ENCODE measurements at regions not wholly inside any gene's neighbourhood (a gene's known extent, or its start where the extent isn't known, plus 50 kb on each side); places are given as distances from the start of the nearest gene placed in this dataset.

DNA sequence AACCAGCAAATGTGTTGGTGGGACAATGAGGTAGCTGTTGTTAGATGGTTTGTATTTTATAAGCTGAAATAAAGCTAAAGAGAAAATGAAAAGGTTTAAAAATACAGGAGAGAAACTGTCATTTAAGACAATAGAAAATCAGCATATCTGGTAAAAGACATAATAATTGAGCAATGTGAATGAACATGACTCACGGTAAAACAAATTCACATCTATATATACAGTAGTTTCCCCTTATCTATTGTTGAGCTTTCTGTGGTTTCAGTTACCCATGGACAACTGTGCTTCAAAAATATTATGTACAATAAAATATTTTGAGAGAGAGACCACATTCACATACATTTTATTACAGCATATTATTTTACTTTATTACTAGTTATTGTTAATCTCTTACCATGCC, 1649.8 kb downstream of the EFNA5 start:
- CTCF ChIA-PET = no interaction called here
- RAD21 ChIA-PET (ENCODE audit: low non-redundant PET in 1 of 2, low total read pairs in 2 of 2, uncharacterized antibody in 2 of 2, unreplicated experiment in 2 of 2) = no interaction called here
- Histone ChIP-seq H3K4me1 (ENCODE audit: control insufficient read depth in 1 of 2, insufficient read depth in 2 of 2, low read length in 2 of 2) (no peaks in the 10 kb centered on the region), H3K79me2 (ENCODE audit: insufficient read depth, low read length) (no peaks in the 10 kb centered on the region), H3K27ac (ENCODE audit: low read depth, low read length) (no peak overlapping the region), H3K27me3 (ENCODE audit: insufficient read depth, low read length) (no peaks in the 10 kb centered on the region), H3K9me2 (ENCODE audit: insufficient read depth) (no peaks in the 10 kb centered on the region), H3K9ac (ENCODE audit: low read length) (no peak overlapping the region), H4K20me1 (ENCODE audit: insufficient read depth) (no peaks in the 10 kb centered on the region), H3K36me3 (ENCODE audit: control insufficient read depth in 1 of 2, insufficient read depth in 2 of 2, low read length in 2 of 2) (no peaks in the 10 kb centered on the region), H3K4me2 (ENCODE audit: low read length) (no peak overlapping the region), H2AFZ (ENCODE audit: low read depth, low read length, poor library complexity, severe bottlenecking) (no peak overlapping the region), H3K9me3 (ENCODE audit: control insufficient read depth in 1 of 2, insufficient read depth in 1 of 2, low read depth in 1 of 2, low read length in 2 of 2) (no peaks in the 10 kb centered on the region), H3K4me3 (replicated peaks in 1 of 2; ENCODE audit: low read depth in 1 of 2, low read length in 2 of 2) (no peak overlapping the region)
- DNase-seq (ENCODE audit: low read depth, low spot score) = no peak
- BruUV-seq (replicated peaks) = no TSS peak
- no peak for ATAC-seq
- POLR2A ChIA-PET = no interaction called here
- TF ChIP-seq JUND (IDR thresholded peaks at IDR 0.05) (no peak), EZH2phosphoT487 (IDR thresholded peaks at IDR 0.05; ENCODE audit: borderline replicate concordance) (no peak), ZNF274 (IDR thresholded peaks at IDR 0.05; ENCODE audit: low read depth, low read length) (no peak), CBX3 (IDR thresholded peaks at IDR 0.05; ENCODE audit: low read depth) (no peak)
- intact Hi-C loops (cut with micrococcal nuclease) = no loop called here

DNA sequence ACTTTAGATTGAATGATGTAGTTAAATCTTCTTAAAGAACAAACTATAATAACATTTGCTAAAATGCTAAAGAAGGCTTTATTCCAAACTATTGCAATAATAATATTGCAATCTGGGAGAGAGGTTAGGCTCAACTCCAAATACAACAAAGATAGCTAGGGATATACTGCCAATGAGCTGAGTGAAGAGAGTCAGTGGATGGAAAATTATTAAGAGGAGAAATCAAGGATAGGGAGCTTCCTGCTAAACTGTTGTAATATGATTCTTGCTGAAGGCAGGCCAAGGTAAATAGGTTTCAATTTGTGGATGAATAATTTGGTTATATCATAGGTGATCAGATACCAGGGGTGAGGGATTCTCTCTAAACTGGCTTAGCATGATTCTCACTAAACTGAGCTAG, 1651.5 kb downstream of the EFNA5 start:
- H3K27me3 ChIP-seq (ENCODE audit: insufficient read depth, low read length) = no peaks in the 10 kb centered on the region
- TF ChIP-seq, protein P1, sequence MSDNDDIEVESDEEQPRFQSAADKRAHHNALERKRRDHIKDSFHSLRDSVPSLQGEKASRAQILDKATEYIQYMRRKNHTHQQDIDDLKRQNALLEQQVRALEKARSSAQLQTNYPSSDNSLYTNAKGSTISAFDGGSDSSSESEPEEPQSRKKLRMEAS (IDR thresholded peaks at IDR 0.05) = no peak
- TF ChIP-seq, protein P2, sequence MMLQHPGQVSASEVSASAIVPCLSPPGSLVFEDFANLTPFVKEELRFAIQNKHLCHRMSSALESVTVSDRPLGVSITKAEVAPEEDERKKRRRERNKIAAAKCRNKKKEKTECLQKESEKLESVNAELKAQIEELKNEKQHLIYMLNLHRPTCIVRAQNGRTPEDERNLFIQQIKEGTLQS (IDR thresholded peaks at IDR 0.05) = no peak
- no peak for TF ChIP-seq SIN3A (IDR thresholded peaks at IDR 0.05; ENCODE audit: low read depth)
- TF ChIP-seq TCF7L2 (IDR thresholded peaks at IDR 0.05; ENCODE audit: borderline replicate concordance, extremely low read depth, insufficient read depth, insufficient read length) = no peak
- no peak for TF ChIP-seq YY1 (IDR thresholded peaks at IDR 0.05; ENCODE audit: extremely low read depth, insufficient replicate concordance, low read depth, low read length)
- H3K4me2 ChIP-seq (ENCODE audit: low read length) = no peak overlapping the region
- no peaks in the 10 kb centered on the region for H4K20me1 ChIP-seq (ENCODE audit: insufficient read depth)
- no peak overlapping the region for H2AFZ ChIP-seq (ENCODE audit: low read depth, low read length, poor library complexity, severe bottlenecking)
- no peak overlapping the region for H3K4me3 ChIP-seq (replicated peaks in 1 of 2; ENCODE audit: low read depth in 1 of 2, low read length in 2 of 2)
- ChIA-PET POLR2A (no interaction called here), RAD21 (ENCODE audit: low non-redundant PET in 1 of 2, low total read pairs in 2 of 2, uncharacterized antibody in 2 of 2, unreplicated experiment in 2 of 2) (no interaction called here), CTCF (no interaction called here)
- H3K79me2 ChIP-seq (ENCODE audit: insufficient read depth, low read length) = no peaks in the 10 kb centered on the region
- no peak overlapping the region for H3K27ac ChIP-seq (ENCODE audit: low read depth, low read length)
- no peak overlapping the region for H3K9ac ChIP-seq (ENCODE audit: low read length)
- no peaks in the 10 kb centered on the region for H3K9me3 ChIP-seq (ENCODE audit: control insufficient read depth in 1 of 2, insufficient read depth in 1 of 2, low read depth in 1 of 2, low read length in 2 of 2)
- no peak for DNase-seq (ENCODE audit: low read depth, low spot score)
- H3K4me1 ChIP-seq (ENCODE audit: control insufficient read depth in 1 of 2, insufficient read depth in 2 of 2, low read length in 2 of 2) = no peaks in the 10 kb centered on the region
- H3K9me2 ChIP-seq (ENCODE audit: insufficient read depth) = no peaks in the 10 kb centered on the region
- intact Hi-C loops (cut with micrococcal nuclease) = no loop called here
- BruUV-seq (replicated peaks) = no TSS peak
- no peaks in the 10 kb centered on the region for H3K36me3 ChIP-seq (ENCODE audit: control insufficient read depth in 1 of 2, insufficient read depth in 2 of 2, low read length in 2 of 2)
- no peak for ATAC-seq

Data from HCT116 (cell line).